Activated T-cell treated with anti-CD3 and anti-CD28 coated beads for 1 hour (primary cell): ENCODE measurements at regions not wholly inside any gene's neighbourhood (a gene's known extent, or its start where the extent isn't known, plus 50 kb on each side); places are given as distances from the start of the nearest gene placed in this dataset.

Experiments used
- DNase-seq: peaks from one replicate; pipeline ENCODE4 v3.0.0-alpha.2; 2020; ENCODE audit warnings: low read depth

DNA sequence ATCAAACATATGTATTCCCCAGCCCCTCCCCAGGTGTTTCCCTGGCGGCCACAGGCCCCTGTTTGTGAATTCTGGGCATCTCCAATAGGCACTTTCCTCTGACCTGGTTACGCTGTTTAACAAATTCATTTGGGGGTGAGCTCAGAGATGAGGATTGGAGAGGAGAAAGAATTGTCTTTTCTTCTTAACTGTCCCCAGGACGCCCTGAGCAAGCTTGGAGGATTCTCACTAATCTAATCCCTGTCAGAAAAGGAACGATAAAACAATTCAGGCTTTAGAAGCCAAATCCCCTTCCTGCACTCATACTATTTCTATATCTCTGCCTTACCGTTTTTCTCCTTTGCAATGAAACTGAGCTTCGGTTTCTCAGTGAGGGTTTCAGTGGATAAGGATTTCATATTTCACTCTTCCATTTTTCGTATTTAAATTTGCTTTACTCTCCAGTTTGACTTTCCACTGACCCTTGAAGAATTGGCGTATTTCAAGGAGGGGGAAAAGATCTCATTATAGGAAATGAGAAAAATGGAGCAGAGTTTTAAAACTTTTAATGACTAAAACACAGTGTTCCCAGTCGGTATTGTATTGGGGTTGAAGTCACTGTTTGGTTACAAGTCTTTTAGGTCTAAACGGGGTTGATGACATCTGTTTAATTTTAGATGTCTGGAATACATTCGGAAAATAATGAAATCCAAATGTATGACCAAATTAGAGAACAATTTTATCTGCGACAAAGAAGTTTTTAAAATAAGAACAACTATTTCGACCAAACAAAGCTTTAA lies 180.1 kb downstream of the MACROH2A1 start:
- DNase-seq = no peak

DNA sequence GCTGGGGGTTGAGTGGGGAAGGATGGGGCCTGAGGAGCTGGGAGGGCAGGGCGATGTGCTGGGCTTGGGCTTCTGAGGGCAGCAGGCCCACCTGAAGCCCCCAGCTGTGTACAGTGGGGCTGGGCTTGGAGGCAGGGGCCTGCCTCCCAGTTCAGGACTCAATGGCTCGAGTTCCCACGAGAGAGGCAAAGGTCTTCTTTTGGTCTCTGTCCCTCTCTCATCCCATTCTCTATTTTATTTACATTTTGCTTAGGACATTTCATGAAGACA lies 180.6 kb downstream of the MACROH2A1 start:
- DNase-seq = no peak

GRCh38 chr5:135217669-135218485 lies 181.2 kb downstream of the MACROH2A1 start:
- no peak for DNase-seq

DNA sequence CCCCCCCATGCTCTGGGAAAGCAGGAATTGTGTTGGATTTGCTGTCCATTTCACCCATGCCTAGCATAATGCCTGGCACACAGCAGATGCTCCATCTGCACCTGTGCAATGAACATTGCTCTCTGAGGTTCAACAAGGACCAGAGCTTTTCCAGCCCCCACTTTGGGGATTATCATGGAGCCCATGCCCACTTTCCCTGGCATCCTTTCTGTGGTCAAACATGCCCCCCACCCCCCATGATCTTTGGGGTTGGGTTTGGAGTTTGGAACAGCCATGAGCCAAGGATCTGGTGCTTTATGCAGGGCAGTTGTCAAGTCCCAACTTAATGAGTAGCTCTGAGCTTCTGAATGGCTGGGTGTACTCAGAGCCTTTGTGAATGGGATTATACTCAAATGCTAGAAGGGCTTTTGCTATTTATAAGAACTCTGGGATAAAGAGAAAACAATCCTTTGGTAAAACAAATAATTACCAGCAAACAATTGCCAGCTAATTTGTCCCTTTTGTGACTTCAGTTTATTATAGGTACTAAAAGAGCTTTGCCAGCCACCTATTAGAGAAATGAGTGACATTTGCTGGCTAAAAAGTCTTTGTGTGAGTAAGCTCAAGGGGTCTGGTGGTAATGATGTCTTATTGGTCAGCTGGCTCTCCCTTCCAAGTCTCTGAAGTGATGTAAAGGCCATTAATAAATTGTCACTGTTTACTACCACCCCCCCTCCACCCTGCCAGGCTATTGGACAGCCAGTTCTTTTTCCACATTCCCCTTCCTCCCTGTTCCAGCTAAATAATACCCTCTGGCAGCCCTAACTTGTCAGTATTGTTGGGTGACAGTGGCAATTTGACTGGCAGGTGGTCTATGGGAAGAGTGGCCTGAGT lies 182.3 kb downstream of the MACROH2A1 start:
- no peak for DNase-seq

- no peak for DNase-seq
Observed at GRCh38 chr5:135215617-135216470, 181.8 kb upstream of the PITX1 start.

DNA sequence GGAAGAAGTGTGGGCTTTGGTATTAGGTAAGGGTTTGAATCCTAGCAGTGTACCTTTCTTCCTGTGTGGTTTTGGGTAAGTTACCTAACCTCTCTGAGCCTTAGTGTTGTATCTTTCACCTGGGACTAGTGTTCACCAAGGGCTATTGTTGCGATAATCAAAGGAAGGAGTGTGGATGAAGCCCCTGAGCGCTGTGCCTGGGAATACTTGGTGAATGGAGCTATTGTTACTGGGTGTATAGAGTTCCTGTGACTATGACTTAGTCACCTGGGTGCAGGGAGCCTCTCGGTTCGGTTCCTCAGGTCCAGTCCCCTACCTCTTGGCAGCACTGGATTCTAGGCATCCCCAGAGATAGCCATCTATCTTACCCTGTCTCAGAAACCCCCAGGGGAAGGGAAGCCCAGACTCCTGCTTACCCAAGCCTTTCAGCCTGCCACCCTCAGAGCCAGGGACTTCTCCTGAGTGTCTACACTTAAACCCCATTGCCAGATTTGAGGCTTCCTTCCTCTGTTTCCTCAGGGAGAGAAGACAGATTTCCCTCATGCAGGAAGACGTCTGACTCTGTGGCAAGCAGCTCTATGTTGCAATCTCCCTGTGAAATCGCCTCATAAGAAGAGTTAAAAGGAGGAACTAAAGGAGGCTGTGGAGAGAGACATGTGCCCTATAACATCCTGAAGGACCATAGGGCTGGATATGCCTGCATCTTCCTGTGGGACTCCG lies 181.0 kb upstream of the PITX1 start:
- no peak for DNase-seq

DNA sequence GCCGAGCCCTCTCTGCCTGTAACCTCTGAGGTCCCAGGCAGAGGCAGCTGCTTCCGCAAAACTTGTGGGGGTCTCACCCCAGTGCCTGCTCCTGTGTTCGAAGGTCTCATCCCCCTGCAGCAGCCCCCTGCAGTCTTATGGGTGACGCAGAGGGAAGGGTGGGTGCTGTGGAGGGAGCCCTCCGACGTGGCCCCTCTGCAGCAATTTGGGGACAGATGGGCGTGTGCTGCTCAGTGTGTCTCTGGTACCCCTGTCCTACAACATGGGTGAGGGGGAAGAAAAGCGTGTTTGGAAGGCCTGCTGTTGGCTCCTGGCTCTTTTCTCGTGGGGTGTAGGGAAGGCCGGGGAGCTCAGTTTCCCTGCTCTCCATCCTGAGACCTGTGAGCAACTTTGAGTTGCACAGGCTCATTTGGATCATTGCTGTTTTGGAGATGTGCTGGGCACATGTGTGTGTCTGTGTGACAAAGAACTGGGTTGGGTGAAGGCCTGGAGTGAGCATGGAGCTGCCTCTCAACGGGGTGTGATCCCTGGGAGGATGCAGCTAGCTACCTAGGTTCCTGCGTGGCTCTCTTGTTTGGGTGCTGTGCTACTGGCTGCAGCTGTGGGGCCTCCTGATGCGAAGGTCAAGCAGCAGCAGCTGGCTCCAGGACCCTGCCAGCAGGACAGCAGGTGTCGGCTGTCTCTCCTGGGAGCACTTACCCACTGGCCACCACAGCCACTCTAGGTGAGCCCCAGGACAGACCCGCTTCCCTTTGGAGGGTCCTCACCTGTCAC lies 179.6 kb upstream of the PITX1 start:
- DNase-seq = no peak

DNA sequence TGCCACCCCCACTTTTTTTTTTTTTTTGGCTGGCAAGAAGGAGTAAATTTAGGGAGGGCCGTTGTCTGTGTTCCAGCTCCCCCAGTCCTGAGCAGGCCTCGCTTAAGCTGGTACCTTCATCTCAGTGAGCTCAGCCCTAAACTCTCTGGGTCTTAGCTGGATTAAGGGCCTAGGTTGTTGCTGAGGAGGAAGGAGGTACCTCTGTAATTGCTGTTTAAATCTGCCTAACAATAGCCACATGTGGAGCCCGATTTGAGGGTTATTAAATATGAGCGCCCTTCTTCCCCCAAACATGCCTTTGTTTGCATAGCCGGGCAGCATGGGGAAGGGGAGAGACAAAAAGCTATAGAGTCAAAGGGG lies 179.0 kb upstream of the PITX1 start:
- no peak for DNase-seq

- DNase-seq = no peak
Observed at GRCh38 chr5:135212361-135213026, 178.5 kb upstream of the PITX1 start.

DNA sequence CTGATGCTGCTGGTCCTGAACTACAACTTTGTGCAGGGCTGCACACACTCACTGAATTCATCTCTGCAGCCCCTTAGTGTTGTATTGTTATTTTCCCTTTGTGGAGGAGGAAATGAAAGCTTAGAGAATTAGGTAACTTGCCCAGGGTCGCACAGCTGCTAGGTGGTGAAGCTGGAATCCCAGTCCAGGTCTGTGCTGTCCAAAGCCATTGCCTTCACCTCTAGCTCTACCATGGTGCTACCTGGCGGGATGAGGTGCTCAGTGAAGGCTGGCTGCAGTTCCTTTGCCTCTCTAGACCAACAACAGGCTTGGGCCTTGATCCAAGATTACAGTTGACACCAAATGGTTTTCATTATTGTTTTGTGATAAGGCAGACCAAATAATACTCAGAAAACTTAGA lies 177.8 kb upstream of the PITX1 start:
- DNase-seq = no peak

GRCh38 chr5:135211083-135211790 lies 177.2 kb upstream of the PITX1 start:
- no peak for DNase-seq

- DNase-seq = no peak
Observed at GRCh38 chr5:135210286-135211055, 176.4 kb upstream of the PITX1 start.

GRCh38 chr5:135208903-135209721 lies 175.1 kb upstream of the PITX1 start:
- no peak for DNase-seq

DNA sequence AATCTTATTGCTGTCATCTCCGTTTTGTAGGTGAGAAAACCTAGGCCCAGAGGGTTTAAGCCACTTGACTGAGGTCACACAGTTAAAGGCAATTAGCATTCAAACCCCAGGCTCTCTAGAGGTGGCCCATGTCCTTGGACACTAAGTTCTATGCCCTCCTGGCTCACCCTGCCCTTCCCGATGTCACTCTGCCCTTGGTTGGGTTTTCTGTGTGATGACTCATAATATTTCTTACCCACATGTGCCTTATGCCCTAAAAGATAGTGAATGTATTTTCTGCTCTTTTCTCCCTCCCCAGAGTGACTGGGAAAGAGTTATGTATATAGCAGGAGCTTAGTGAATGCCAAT lies 174.5 kb upstream of the PITX1 start:
- DNase-seq = no peak

DNA sequence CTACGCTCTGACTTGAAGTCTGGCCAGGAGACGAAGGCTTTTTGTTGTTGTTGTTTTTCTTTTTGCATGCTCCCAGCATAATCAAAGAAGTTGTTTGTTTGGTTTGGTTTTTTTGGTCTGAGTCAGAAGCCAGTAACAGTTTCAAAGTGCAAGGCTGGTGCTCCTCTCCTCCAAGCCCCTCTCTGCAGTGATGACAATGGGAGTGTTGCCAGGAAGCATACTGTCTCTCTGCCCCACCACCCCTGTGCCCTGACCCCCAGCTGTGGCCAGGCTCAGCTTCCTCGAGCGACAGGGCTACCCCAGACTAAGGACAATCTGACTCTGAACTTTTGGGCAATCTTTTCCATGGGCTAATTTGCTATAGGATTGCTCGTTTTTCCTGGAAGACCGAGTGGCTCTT lies 173.8 kb upstream of the PITX1 start:
- no peak for DNase-seq

- no peak for DNase-seq
Observed at GRCh38 chr5:135206862-135207261, 172.8 kb upstream of the PITX1 start.

- no peak for DNase-seq
Observed at GRCh38 chr5:135205632-135206349, 171.8 kb upstream of the PITX1 start.
